ENCODE measurements at regions not wholly inside any gene's neighbourhood (a gene's known extent, or its start where the extent isn't known, plus 50 kb on each side); places are given as distances from the start of the nearest gene placed in this dataset.

DNA sequence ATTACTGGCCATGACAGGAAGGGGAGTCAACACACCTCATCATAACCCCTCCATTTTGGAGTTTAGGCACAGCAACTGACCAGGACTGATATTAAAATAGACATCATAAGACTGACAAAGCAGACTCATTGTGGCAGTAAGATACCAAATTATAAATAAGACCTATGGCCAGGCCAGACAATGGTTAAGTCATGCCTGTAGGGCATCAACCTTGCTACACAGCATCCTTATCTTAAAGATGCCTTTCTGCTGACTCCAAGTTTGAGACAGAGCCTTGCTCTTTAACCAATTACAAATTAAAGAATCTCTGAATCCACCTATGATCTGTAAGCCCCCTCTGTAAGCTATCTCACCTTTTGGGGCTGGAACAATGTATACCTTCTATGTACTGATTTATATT lies 65.5 kb downstream of the VCX2 start:
- Histone ChIP-seq H3K4me3 (ENCODE audit: low read depth in 1 of 5, low read length in 5 of 5) (no peak overlapping the region), H3K27me3 (ENCODE audit: control insufficient read depth in 5 of 5, insufficient read depth in 4 of 5, low read length in 5 of 5) (no peaks in the 10 kb centered on the region), H3K36me3 (ENCODE audit: control insufficient read depth in 5 of 5, insufficient read depth in 5 of 5, low read length in 5 of 5) (no peaks in the 10 kb centered on the region), H3K27ac (ENCODE audit: low read depth, low read length) (no peak overlapping the region), H3K9ac (ENCODE audit: low read length in 5 of 5) (no peak overlapping the region), H3K9me3 (ENCODE audit: control insufficient read depth in 5 of 5, low read length in 5 of 5) (peaks cover 0 to 3% (median 0%) of the 10 kb centered on the region in 5 donors), H3K4me1 (ENCODE audit: control insufficient read depth in 5 of 5, insufficient read depth in 5 of 5, low read length in 5 of 5) (no peaks in the 10 kb centered on the region)

DNA sequence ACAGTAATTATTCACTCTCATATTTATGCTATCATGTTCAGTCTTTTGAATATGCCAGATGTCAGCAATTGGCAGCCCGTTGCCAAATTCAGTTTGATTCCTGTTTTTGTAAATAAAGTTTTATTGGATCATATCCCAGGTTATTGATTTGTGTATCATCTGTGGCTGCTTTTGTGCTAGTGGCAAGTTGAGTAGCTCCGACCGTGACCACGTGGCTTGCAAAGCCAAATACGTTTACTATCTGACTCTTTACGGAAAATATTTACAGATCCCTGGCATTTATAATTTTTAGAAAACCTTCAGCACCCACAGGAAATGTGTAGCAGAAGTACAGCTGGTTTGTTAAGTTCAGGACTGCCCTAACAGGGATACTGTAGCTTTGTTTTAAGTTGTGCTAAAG lies 67.4 kb downstream of the VCX2 start:
- no peaks in the 10 kb centered on the region for H3K4me1 ChIP-seq (ENCODE audit: control insufficient read depth in 5 of 5, insufficient read depth in 5 of 5, low read length in 5 of 5)
- H3K9ac ChIP-seq (ENCODE audit: low read length in 5 of 5), result no peak overlapping the region
- H3K4me3 ChIP-seq (ENCODE audit: low read depth in 1 of 5, low read length in 5 of 5), result no peak overlapping the region
- H3K27ac ChIP-seq (ENCODE audit: low read depth, low read length), result no peak overlapping the region
- no peaks in the 10 kb centered on the region for H3K27me3 ChIP-seq (ENCODE audit: control insufficient read depth in 5 of 5, insufficient read depth in 4 of 5, low read length in 5 of 5)
- H3K9me3 ChIP-seq (ENCODE audit: control insufficient read depth in 5 of 5, low read length in 5 of 5), result peaks cover 0 to 3% (median 0%) of the 10 kb centered on the region in 5 donors
- H3K36me3 ChIP-seq (ENCODE audit: control insufficient read depth in 5 of 5, insufficient read depth in 5 of 5, low read length in 5 of 5), result no peaks in the 10 kb centered on the region

DNA sequence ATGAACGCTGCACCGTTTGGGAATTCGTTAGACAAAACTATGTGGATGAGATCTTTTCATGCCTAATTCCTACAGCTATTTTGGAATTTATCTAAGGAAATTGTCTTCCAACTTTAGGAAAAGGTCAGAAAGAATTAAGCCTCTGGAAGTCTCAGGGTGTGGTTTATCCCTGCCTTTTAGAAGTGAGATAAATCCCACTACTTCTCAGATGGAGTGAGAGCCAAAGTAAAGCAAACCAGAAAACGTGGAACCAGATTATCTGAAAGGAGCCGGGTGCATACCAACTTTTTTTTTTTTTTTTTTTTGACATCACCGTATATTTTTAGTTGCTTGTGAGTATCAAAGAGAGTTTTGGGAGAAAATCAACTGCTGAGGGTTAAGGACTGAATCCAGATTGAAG lies 79.6 kb downstream of the VCX2 start:
- Histone ChIP-seq H3K9ac (ENCODE audit: low read length in 5 of 5) (no peak overlapping the region), H3K36me3 (ENCODE audit: control insufficient read depth in 5 of 5, insufficient read depth in 5 of 5, low read length in 5 of 5) (no peaks in the 10 kb centered on the region), H3K27me3 (ENCODE audit: control insufficient read depth in 5 of 5, insufficient read depth in 4 of 5, low read length in 5 of 5) (no peaks in the 10 kb centered on the region), H3K27ac (ENCODE audit: low read depth, low read length) (no peak overlapping the region), H3K4me1 (ENCODE audit: control insufficient read depth in 5 of 5, insufficient read depth in 5 of 5, low read length in 5 of 5) (peaks cover 0 to 3% (median 0%) of the 10 kb centered on the region in 5 donors), H3K9me3 (ENCODE audit: control insufficient read depth in 5 of 5, low read length in 5 of 5) (no peaks in the 10 kb centered on the region), H3K4me3 (ENCODE audit: low read depth in 1 of 5, low read length in 5 of 5) (no peak overlapping the region)

DNA sequence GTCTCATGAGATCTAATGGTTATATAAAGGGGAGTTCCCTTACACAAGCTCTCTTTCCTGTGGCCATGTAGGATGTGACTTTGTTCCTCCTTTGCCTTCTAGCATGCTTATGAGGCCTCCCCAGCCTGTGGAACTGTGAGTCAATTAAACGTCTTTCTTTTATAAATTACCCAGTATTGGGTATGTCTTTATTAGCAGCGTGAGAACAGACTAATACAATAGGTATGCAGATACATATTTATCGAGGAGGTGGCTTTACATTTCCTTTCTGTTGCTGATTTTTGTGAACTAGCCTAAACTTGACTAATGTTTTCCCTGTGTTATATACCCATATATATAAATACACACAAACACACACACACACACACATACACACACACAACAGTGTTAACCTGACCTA lies 80.2 kb downstream of the VCX2 start:
- Histone ChIP-seq H3K9ac (ENCODE audit: low read length in 5 of 5) (no peak overlapping the region), H3K27me3 (ENCODE audit: control insufficient read depth in 5 of 5, insufficient read depth in 4 of 5, low read length in 5 of 5) (no peaks in the 10 kb centered on the region), H3K4me3 (ENCODE audit: low read depth in 1 of 5, low read length in 5 of 5) (no peak overlapping the region), H3K36me3 (ENCODE audit: control insufficient read depth in 5 of 5, insufficient read depth in 5 of 5, low read length in 5 of 5) (no peaks in the 10 kb centered on the region), H3K4me1 (ENCODE audit: control insufficient read depth in 5 of 5, insufficient read depth in 5 of 5, low read length in 5 of 5) (peaks cover 0 to 3% (median 0%) of the 10 kb centered on the region in 5 donors), H3K9me3 (ENCODE audit: control insufficient read depth in 5 of 5, low read length in 5 of 5) (no peaks in the 10 kb centered on the region), H3K27ac (ENCODE audit: low read depth, low read length) (no peak overlapping the region)

DNA sequence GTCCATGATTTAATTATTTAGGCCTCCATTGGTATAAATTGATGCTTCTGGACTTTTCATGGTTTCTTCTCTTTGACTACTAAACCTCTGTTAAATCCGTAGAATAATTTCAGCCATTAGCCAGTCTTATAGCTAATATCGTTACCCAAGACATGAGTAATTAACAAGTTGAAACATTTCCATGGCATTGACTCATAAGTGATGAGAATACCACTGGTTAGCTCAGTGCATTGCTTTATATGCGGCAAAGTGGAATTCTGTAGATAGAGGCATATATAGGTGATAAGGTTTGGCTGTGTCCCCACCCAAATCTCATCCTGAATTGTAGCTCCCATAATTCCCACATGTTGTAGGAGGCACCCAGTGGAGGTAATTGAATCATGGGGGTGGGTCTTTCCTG lies 80.6 kb downstream of the VCX2 start:
- no peak overlapping the region for H3K4me3 ChIP-seq (ENCODE audit: low read depth in 1 of 5, low read length in 5 of 5)
- no peak overlapping the region for H3K9ac ChIP-seq (ENCODE audit: low read length in 5 of 5)
- peaks cover 0 to 3% (median 0%) of the 10 kb centered on the region in 5 donors for H3K4me1 ChIP-seq (ENCODE audit: control insufficient read depth in 5 of 5, insufficient read depth in 5 of 5, low read length in 5 of 5)
- H3K27me3 ChIP-seq (ENCODE audit: control insufficient read depth in 5 of 5, insufficient read depth in 4 of 5, low read length in 5 of 5), result no peaks in the 10 kb centered on the region
- H3K36me3 ChIP-seq (ENCODE audit: control insufficient read depth in 5 of 5, insufficient read depth in 5 of 5, low read length in 5 of 5), result no peaks in the 10 kb centered on the region
- no peaks in the 10 kb centered on the region for H3K9me3 ChIP-seq (ENCODE audit: control insufficient read depth in 5 of 5, low read length in 5 of 5)
- no peak overlapping the region for H3K27ac ChIP-seq (ENCODE audit: low read depth, low read length)

DNA sequence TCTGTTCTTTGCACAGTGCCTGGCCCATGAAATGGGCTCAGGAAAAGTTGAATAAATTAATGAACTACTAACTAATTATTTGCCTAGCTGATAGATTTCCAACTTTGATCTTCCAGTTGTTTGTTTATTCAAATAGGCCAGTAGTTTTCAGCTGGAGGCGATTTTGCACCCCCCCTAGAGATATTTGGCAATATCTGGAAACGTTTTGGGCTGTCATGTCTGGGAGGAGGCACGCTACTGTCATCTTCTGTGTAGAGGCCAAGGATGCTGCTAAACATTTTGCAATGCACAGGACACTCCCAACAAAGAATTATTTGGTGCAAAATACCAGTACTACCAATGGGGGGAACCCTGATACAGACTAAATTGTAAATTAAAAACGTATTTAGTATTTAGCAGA lies 81.9 kb downstream of the VCX2 start:
- H3K36me3 ChIP-seq (ENCODE audit: control insufficient read depth in 5 of 5, insufficient read depth in 5 of 5, low read length in 5 of 5), result no peaks in the 10 kb centered on the region
- no peaks in the 10 kb centered on the region for H3K27me3 ChIP-seq (ENCODE audit: control insufficient read depth in 5 of 5, insufficient read depth in 4 of 5, low read length in 5 of 5)
- peaks cover 0 to 3% (median 0%) of the 10 kb centered on the region in 5 donors for H3K4me1 ChIP-seq (ENCODE audit: control insufficient read depth in 5 of 5, insufficient read depth in 5 of 5, low read length in 5 of 5)
- H3K9me3 ChIP-seq (ENCODE audit: control insufficient read depth in 5 of 5, low read length in 5 of 5), result no peaks in the 10 kb centered on the region
- no peak overlapping the region for H3K4me3 ChIP-seq (ENCODE audit: low read depth in 1 of 5, low read length in 5 of 5)
- H3K9ac ChIP-seq (ENCODE audit: low read length in 5 of 5), result no peak overlapping the region
- no peak overlapping the region for H3K27ac ChIP-seq (ENCODE audit: low read depth, low read length)

DNA sequence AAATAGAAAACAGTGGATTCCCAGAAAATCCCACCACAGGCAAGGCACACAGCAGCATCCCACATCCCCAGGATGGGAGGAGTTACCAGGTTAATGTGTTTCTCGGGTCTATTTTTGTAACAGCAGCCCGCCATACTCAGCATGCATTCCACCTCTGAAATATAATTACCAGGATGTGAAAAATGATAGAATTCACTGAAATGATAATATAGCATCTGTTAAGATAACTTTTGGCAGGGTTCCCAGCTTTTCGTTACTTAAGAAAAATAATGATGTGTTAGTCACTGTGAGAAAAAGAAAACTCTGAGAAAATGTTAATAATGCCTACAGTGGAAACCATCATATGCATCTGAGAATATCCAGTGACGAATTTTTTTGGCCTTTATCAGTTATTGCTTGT lies 87.1 kb downstream of the VCX2 start:
- Histone ChIP-seq H3K36me3 (ENCODE audit: control insufficient read depth in 5 of 5, insufficient read depth in 5 of 5, low read length in 5 of 5) (no peaks in the 10 kb centered on the region), H3K9me3 (ENCODE audit: control insufficient read depth in 5 of 5, low read length in 5 of 5) (no peaks in the 10 kb centered on the region), H3K4me1 (ENCODE audit: control insufficient read depth in 5 of 5, insufficient read depth in 5 of 5, low read length in 5 of 5) (no peaks in the 10 kb centered on the region), H3K9ac (ENCODE audit: low read length in 5 of 5) (no peak overlapping the region), H3K27ac (ENCODE audit: low read depth, low read length) (no peak overlapping the region), H3K27me3 (ENCODE audit: control insufficient read depth in 5 of 5, insufficient read depth in 4 of 5, low read length in 5 of 5) (no peaks in the 10 kb centered on the region), H3K4me3 (ENCODE audit: low read depth in 1 of 5, low read length in 5 of 5) (no peak overlapping the region)

DNA sequence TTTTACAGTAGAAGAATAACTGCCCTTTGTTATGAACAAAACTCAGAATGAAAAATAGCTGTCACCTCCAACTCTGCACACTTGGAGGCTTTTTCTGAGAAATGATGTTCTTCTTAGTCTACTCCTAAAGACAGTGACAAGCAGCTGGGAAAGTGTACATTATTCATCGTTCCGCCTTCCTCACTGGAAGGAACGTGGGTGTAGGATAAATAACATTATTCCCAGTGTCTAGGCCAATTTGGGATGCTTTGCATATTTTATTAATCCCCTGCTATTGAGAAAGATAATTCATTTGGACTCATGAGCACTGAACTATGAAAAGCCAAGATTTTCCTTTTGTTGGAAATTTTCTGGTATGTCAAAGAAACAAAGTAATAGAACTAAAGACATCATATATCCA lies 87.8 kb downstream of the VCX2 start:
- Histone ChIP-seq H3K9ac (ENCODE audit: low read length in 5 of 5) (no peak overlapping the region), H3K9me3 (ENCODE audit: control insufficient read depth in 5 of 5, low read length in 5 of 5) (no peaks in the 10 kb centered on the region), H3K36me3 (ENCODE audit: control insufficient read depth in 5 of 5, insufficient read depth in 5 of 5, low read length in 5 of 5) (no peaks in the 10 kb centered on the region), H3K4me1 (ENCODE audit: control insufficient read depth in 5 of 5, insufficient read depth in 5 of 5, low read length in 5 of 5) (no peaks in the 10 kb centered on the region), H3K4me3 (ENCODE audit: low read depth in 1 of 5, low read length in 5 of 5) (no peak overlapping the region), H3K27ac (ENCODE audit: low read depth, low read length) (no peak overlapping the region), H3K27me3 (ENCODE audit: control insufficient read depth in 5 of 5, insufficient read depth in 4 of 5, low read length in 5 of 5) (no peaks in the 10 kb centered on the region)

DNA sequence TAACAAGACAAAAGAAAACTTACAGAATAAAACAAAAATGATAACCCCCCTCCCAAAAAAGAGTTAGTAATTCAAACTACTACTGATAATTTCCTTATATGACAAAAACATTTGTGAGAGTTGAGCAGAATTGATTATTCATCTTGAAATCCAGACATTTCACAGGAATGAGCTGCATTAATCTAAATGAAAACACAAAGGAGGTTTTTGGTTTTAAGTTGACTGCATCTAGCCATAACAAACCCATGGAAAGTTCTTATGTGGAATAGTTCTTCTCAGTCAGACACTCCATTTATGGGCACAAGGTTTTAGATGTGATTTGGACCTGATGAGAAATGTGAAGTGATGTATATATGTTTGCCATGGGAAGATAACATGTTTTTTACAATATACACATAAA lies 95.4 kb downstream of the VCX2 start:
- H3K27me3 ChIP-seq (ENCODE audit: control insufficient read depth in 5 of 5, insufficient read depth in 4 of 5, low read length in 5 of 5), result no peaks in the 10 kb centered on the region
- H3K4me1 ChIP-seq (ENCODE audit: control insufficient read depth in 5 of 5, insufficient read depth in 5 of 5, low read length in 5 of 5), result no peaks in the 10 kb centered on the region
- no peak overlapping the region for H3K27ac ChIP-seq (ENCODE audit: low read depth, low read length)
- H3K9ac ChIP-seq (ENCODE audit: low read length in 5 of 5), result no peak overlapping the region
- H3K4me3 ChIP-seq (ENCODE audit: low read depth in 1 of 5, low read length in 5 of 5), result no peak overlapping the region
- no peaks in the 10 kb centered on the region for H3K9me3 ChIP-seq (ENCODE audit: control insufficient read depth in 5 of 5, low read length in 5 of 5)
- no peaks in the 10 kb centered on the region for H3K36me3 ChIP-seq (ENCODE audit: control insufficient read depth in 5 of 5, insufficient read depth in 5 of 5, low read length in 5 of 5)

DNA sequence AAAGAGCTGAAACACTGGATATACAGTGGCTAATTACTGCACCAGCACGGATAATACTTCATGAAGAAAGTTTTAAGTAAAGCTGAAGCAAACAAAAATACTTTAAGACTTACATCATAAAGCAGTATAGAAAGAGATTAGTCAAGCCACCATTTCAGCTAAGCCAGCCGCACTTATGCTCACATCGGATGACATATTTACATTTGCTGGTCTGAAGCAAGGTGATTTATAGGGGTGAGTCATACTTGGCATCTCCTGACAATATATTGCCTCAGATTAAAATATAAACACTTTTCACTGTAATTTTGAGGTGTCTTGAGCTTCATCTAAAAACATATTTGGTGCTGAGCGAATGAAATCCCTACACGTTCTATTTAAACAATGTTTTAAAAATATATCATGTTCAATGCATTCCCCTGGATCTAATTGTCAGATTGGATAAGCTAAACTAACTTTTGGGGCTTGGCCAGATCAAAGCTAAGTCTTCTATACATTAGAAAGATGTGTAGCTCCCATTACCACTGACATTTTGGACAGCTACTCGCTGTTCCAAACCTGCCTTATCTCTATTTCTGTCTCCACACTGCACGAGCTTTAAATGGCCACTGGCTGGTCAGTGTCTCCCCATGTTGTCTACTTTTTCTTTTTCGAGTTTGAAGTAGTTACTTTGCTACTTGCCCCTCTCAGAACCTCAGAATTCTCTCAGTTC lies 103.2 kb downstream of the VCX2 start:
- Histone ChIP-seq H3K4me1 (ENCODE audit: control insufficient read depth in 5 of 5, insufficient read depth in 5 of 5, low read length in 5 of 5) (no peaks in the 10 kb centered on the region), H3K36me3 (ENCODE audit: control insufficient read depth in 5 of 5, insufficient read depth in 5 of 5, low read length in 5 of 5) (no peaks in the 10 kb centered on the region), H3K4me3 (ENCODE audit: low read depth in 1 of 5, low read length in 5 of 5) (no peak overlapping the region), H3K9me3 (ENCODE audit: control insufficient read depth in 5 of 5, low read length in 5 of 5) (no peaks in the 10 kb centered on the region), H3K27me3 (ENCODE audit: control insufficient read depth in 5 of 5, insufficient read depth in 4 of 5, low read length in 5 of 5) (no peaks in the 10 kb centered on the region), H3K9ac (ENCODE audit: low read length in 5 of 5) (no peak overlapping the region), H3K27ac (ENCODE audit: low read depth, low read length) (no peak overlapping the region)

All from subcutaneous abdominal adipose tissue (tissue), 5 donors.